Hematopoietic multipotent progenitor cell treated with erythropoietin and hydrocortisone succinate and interleukin-3 and kit ligand, for 4 days (in vitro differentiated cells): ENCODE measurements at regions not wholly inside any gene's neighbourhood (a gene's known extent, or its start where the extent isn't known, plus 50 kb on each side); places are given as distances from the start of the nearest gene placed in this dataset.

Experiments
- DNase-seq: peaks from one replicate; pipeline ENCODE4 v3.0.0-alpha.2; 2015

GRCh38 chr4:22217480-22217879, 268.9 kb upstream of the KCNIP4 start:
- no peak for DNase-seq

- no peak for DNase-seq
Observed at GRCh38 chr4:22216278-22216677, 267.7 kb upstream of the KCNIP4 start.

GRCh38 chr4:22215084-22215483, 266.5 kb upstream of the KCNIP4 start:
- no peak for DNase-seq

GRCh38 chr4:22203711-22204011, 255.1 kb upstream of the KCNIP4 start:
- DNase-seq = no peak

- no peak for DNase-seq
Observed at GRCh38 chr4:22202975-22203710, 254.6 kb upstream of the KCNIP4 start.

- DNase-seq = no peak
Observed at GRCh38 chr4:22202246-22202974, 253.8 kb upstream of the KCNIP4 start.

GRCh38 chr4:22201256-22201655, 252.7 kb upstream of the KCNIP4 start:
- DNase-seq = no peak

GRCh38 chr4:22196551-22196950, 248.0 kb upstream of the KCNIP4 start:
- DNase-seq = no peak

GRCh38 chr4:22192084-22192511, 243.5 kb upstream of the KCNIP4 start:
- DNase-seq = no peak

GRCh38 chr4:22191565-22191964, 243.0 kb upstream of the KCNIP4 start:
- DNase-seq = no peak

GRCh38 chr4:22190855-22191254, 242.3 kb upstream of the KCNIP4 start:
- DNase-seq = no peak

GRCh38 chr4:22187203-22187820, 238.7 kb upstream of the KCNIP4 start:
- DNase-seq = no peak

GRCh38 chr4:22181736-22182135, 233.2 kb upstream of the KCNIP4 start:
- DNase-seq = no peak

GRCh38 chr4:22179124-22179874, 230.7 kb upstream of the KCNIP4 start:
- DNase-seq = no peak

- DNase-seq = no peak
Observed at GRCh38 chr4:22174640-22175039, 226.1 kb upstream of the KCNIP4 start.

- no peak for DNase-seq
Observed at GRCh38 chr4:22170353-22170752, 221.8 kb upstream of the KCNIP4 start.

- no peak for DNase-seq
Observed at GRCh38 chr4:22167201-22167600, 218.6 kb upstream of the KCNIP4 start.

GRCh38 chr4:22162454-22162853, 213.9 kb upstream of the KCNIP4 start:
- no peak for DNase-seq

GRCh38 chr4:22130741-22131140, 182.2 kb upstream of the KCNIP4 start:
- DNase-seq = no peak

- peak; percentile 58 for DNase-seq
Observed at GRCh38 chr4:22129454-22130029, 181.0 kb upstream of the KCNIP4 start.

- no peak for DNase-seq
Observed at GRCh38 chr4:22122062-22122461, 173.5 kb upstream of the KCNIP4 start.

- no peak for DNase-seq
Observed at GRCh38 chr4:22115262-22115661, 166.7 kb upstream of the KCNIP4 start.

GRCh38 chr4:22103768-22104167, 155.2 kb upstream of the KCNIP4 start:
- DNase-seq = no peak
